ENCODE measurements at regions not wholly inside any gene's neighbourhood (a gene's known extent, or its start where the extent isn't known, plus 50 kb on each side); places are given as distances from the start of the nearest gene placed in this dataset.

DNA sequence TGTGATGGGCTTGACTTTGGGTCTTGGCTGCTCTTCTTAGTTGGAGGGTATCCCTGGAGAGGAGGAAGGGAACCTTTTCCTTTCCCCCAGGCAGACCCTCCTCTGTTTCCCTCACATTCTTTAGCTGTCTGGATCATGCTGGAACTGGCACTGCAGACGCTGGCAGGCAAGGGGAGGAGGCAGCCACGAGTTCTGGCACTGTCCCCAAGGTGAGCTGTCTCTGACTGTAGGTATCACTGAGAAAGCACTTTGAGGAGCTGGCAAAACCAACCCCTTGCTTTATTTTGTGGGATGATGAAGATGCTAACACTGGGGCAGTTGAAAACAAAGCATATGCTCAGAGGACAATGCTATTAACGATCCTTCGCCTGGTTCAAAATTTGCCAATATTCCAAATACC is 175.0 kb downstream of the SOX2 start:
- in situ Hi-C loops (cut with MboI; ENCODE audit: low sequenced_read_pairs, unreplicated experiment): no loop called here
- TF ChIP-seq, protein P1, sequence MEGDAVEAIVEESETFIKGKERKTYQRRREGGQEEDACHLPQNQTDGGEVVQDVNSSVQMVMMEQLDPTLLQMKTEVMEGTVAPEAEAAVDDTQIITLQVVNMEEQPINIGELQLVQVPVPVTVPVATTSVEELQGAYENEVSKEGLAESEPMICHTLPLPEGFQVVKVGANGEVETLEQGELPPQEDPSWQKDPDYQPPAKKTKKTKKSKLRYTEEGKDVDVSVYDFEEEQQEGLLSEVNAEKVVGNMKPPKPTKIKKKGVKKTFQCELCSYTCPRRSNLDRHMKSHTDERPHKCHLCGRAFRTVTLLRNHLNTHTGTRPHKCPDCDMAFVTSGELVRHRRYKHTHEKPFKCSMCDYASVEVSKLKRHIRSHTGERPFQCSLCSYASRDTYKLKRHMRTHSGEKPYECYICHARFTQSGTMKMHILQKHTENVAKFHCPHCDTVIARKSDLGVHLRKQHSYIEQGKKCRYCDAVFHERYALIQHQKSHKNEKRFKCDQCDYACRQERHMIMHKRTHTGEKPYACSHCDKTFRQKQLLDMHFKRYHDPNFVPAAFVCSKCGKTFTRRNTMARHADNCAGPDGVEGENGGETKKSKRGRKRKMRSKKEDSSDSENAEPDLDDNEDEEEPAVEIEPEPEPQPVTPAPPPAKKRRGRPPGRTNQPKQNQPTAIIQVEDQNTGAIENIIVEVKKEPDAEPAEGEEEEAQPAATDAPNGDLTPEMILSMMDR (IDR thresholded peaks at IDR 0.05; ENCODE audit: borderline replicate concordance, control extremely low read depth, extremely low read depth, insufficient read depth, missing control alignments): no peak
- no peak for DNase-seq (ENCODE audit: low spot score)

DNA sequence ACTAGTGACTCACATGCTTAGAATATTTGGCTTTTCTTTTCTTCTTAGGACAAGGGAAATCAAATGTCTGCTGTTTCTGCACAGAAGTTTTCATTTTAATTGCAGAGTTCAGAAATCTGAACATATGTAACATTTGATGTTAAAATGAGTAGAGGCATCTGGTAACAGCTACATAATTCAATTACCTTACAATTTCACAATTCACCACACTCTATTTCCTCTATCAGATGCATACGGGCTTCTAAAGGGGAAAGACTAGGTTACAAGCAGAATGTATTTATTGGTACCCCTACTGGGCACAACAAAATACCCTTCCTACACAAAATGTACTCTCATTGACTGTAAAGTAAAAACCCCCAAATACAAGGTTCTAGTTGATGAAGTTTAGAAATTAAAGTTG is 176.0 kb downstream of the SOX2 start:
- no peak for DNase-seq (ENCODE audit: low spot score)
- in situ Hi-C loops (cut with MboI; ENCODE audit: low sequenced_read_pairs, unreplicated experiment): no loop called here
- TF ChIP-seq, protein P1 (IDR thresholded peaks at IDR 0.05; ENCODE audit: borderline replicate concordance, control extremely low read depth, extremely low read depth, insufficient read depth, missing control alignments): no peak

DNA sequence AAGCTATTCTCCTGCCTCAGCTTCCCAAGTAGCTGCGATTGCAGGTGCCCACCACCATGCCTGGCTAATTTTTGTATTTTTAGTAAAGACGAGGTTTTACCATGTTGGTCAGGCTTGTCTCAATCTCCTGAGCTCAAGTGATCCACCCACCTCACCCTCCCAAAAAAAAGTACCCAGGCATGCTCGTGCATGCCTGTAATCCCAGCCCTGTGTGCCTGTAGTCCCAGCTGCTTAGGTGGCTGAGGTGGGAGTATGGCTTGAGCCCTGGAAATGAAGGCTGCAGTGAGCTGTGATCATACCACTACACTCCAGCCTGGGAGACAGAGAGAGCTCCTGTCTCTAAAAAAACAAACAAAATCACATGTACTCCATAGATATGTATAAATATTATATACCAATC is 176.5 kb downstream of the SOX2 start:
- in situ Hi-C loops (cut with MboI; ENCODE audit: low sequenced_read_pairs, unreplicated experiment): no loop called here
- DNase-seq (ENCODE audit: low spot score): no peak
- TF ChIP-seq, protein P1 (IDR thresholded peaks at IDR 0.05; ENCODE audit: borderline replicate concordance, control extremely low read depth, extremely low read depth, insufficient read depth, missing control alignments): no peak

DNA sequence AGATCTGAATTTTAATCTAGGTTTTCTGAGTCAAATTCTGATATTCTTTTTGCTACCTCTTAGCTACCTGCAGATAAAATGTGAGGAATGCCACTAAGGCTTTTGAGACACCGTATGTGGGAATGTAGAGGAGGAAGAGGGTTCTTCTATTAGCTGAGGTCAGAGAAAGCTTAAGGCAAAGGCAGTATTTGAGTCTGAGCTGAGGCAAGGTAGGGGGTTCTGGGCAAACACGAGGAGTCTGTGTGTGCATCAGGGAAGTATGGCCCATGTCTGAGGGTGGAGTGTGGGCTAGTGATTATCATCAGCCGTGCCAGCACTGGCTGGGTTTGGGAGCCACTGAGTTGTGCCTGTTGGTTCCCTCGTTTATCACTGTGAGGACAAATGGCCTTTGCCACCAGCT is 181.1 kb downstream of the SOX2 start:
- in situ Hi-C loops (cut with MboI; ENCODE audit: low sequenced_read_pairs, unreplicated experiment): no loop called here
- no peak for DNase-seq (ENCODE audit: low spot score)

DNA sequence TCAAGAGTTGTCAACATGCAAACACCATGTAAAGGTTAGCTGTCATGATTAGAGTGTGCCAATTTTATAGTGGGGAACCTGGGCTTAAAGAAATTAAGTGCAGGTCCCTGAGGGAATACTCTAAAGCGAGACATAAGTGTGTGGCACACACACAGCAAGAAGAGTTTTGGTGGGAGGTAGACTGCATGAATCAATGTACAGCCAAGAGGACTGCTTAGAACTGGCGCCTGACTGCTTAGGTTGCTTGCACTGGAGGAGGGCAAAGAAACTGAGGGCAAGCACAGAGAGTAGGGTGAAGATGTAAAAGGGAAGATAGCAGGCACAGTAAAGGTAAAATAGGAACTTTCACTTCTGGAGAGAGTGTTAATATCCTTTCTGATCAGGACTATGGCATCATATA is 184.9 kb downstream of the SOX2 start:
- no peak for DNase-seq (ENCODE audit: low spot score)
- TF ChIP-seq, protein P1 (IDR thresholded peaks at IDR 0.05; ENCODE audit: borderline replicate concordance, control extremely low read depth, extremely low read depth, insufficient read depth, missing control alignments): no peak
- in situ Hi-C loops (cut with MboI; ENCODE audit: low sequenced_read_pairs, unreplicated experiment): no loop called here

More for the DNA sequence above, 181.1 kb downstream of the SOX2 start:
- TF ChIP-seq, protein P1 (IDR thresholded peaks at IDR 0.05; ENCODE audit: borderline replicate concordance, control extremely low read depth, extremely low read depth, insufficient read depth, missing control alignments): no peak

DNA sequence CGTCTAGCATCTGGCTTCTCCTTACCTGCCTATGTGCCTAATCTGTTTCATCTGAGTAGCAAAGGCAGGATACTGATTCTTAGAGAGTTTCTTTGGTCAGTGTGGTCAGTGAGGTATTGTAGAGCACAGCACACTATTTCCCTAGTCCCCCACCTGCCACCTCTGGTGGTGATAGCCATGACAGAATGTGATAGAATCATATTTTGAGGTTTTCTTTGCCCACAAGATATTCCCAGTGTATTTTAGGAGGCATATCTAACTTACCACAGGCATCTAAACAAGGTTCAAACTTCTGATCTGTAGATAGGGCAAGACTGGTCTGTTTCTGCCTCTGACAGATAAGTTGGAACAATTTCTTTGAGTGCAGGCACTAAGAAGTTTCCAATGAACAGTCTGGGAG is 188.0 kb downstream of the SOX2 start:
- no peak for DNase-seq (ENCODE audit: low spot score)
- TF ChIP-seq, protein P1 (IDR thresholded peaks at IDR 0.05; ENCODE audit: borderline replicate concordance, control extremely low read depth, extremely low read depth, insufficient read depth, missing control alignments): no peak
- in situ Hi-C loops (cut with MboI; ENCODE audit: low sequenced_read_pairs, unreplicated experiment): no loop called here

DNA sequence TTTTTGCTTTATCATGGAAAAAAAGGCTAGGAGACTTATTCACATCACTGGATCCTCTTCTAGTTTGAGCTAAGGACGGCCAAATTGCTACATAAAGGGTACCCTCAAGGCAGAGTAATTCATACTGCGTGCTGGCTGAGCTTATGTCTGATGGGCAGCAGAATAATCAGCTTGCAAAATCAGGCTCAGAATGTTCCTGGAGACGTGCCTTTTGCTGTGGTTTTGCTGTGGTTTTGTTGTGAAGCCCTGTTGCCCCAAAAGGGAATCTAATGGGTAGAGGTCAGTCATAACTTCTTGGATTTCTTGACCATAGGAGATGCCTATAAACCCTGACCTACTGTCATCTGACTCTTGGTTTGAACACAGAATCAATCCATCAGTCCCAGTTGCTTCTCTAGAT is 189.9 kb downstream of the SOX2 start:
- TF ChIP-seq, protein P1 (IDR thresholded peaks at IDR 0.05; ENCODE audit: borderline replicate concordance, control extremely low read depth, extremely low read depth, insufficient read depth, missing control alignments): no peak
- DNase-seq (ENCODE audit: low spot score): no peak
- in situ Hi-C loops (cut with MboI; ENCODE audit: low sequenced_read_pairs, unreplicated experiment): no loop called here
